Right atrium auricular region (tissue), 2 donors: ENCODE measurements at regions not wholly inside any gene's neighbourhood (a gene's known extent, or its start where the extent isn't known, plus 50 kb on each side); places are given as distances from the start of the nearest gene placed in this dataset.

Experiments
- DNase-seq: peaks from one replicate; pipeline ENCODE4 v3.0.0-alpha.2; 2019; ENCODE audit warnings: low spot score
- H3K27ac ChIP-seq, 2 donors: fragments of 200-600 bp; sonication (generic); 1 replicate in 1 of 2; 2 replicates in 1 of 2; pipeline ENCODE4 v1.5.1; 2016 to 2019
- H3K27me3 ChIP-seq, 2 donors: fragments of 200-600 bp; sonication (generic); one replicate each; pipeline versions ENCODE4 v1.5.1 to v1.6.0; 2017 to 2019
- H3K36me3 ChIP-seq: fragments of 200-600 bp; sonication (generic); one replicate; pipeline ENCODE4 v1.5.1; 2016
- H3K4me1 ChIP-seq, 2 donors: fragments of 200-600 bp; sonication (generic); one replicate each; pipeline versions ENCODE4 v1.5.1 to v1.6.0; 2017 to 2019
- H3K4me3 ChIP-seq, 2 donors: fragments of 200-600 bp; sonication (generic); 1 replicate in 1 of 2; 2 replicates in 1 of 2; pipeline ENCODE4 v1.5.1; 2017 to 2019; ENCODE audit warnings: mild to moderate bottlenecking in 1 of 2, moderate library complexity in 1 of 2
- H3K9me3 ChIP-seq, 2 donors: fragments of 200-600 bp; sonication (generic); one replicate each; pipeline ENCODE4 v1.5.1; 2019
- CTCF ChIP-seq, 2 donors: fragments of 200-600 bp; sonication (generic); IDR thresholded peaks; one replicate each; pipeline ENCODE4 v1.5.1; 2019; ENCODE audit warnings: antibody characterized with exemption in 2 of 2

- Histone ChIP-seq H3K36me3 (no peaks in the 10 kb centered on the region), H3K9me3 (peaks cover 0 to 12% of the 10 kb centered on the region in 2 donors), H3K27ac (no peak overlapping the region), H3K4me3 (no peak overlapping the region), H3K27me3 (no peaks in the 10 kb centered on the region), H3K4me1 (no peaks in the 10 kb centered on the region)
- DNase-seq, result no peak
- no peak for TF ChIP-seq CTCF (IDR thresholded peaks at IDR 0.05)
Observed at GRCh38 chr17:36876966-36877365, 60.3 kb upstream of the LHX1 start.

- no peak overlapping the region for H3K27ac ChIP-seq
- DNase-seq, result no peak
- peaks cover 0 to 12% of the 10 kb centered on the region in 2 donors for H3K9me3 ChIP-seq
- no peaks in the 10 kb centered on the region for H3K36me3 ChIP-seq
- H3K4me3 ChIP-seq, result no peak overlapping the region
- H3K4me1 ChIP-seq, result no peaks in the 10 kb centered on the region
- no peaks in the 10 kb centered on the region for H3K27me3 ChIP-seq
- TF ChIP-seq CTCF (IDR thresholded peaks at IDR 0.05), result no peak
Observed at GRCh38 chr17:36877771-36878170, 59.5 kb upstream of the LHX1 start.

- H3K27me3 ChIP-seq, result peaks cover 0 to under 1% of the 10 kb centered on the region in 2 donors
- H3K36me3 ChIP-seq, result no peaks in the 10 kb centered on the region
- TF ChIP-seq CTCF (IDR thresholded peaks at IDR 0.05), result no peak
- H3K9me3 ChIP-seq, result peaks cover 0 to 12% of the 10 kb centered on the region in 2 donors
- no peaks in the 10 kb centered on the region for H3K4me1 ChIP-seq
- no peak overlapping the region for H3K27ac ChIP-seq
- no peak overlapping the region for H3K4me3 ChIP-seq
- no peak for DNase-seq
Observed at GRCh38 chr17:36878216-36878615, 59.1 kb upstream of the LHX1 start.

- Histone ChIP-seq H3K27ac (no peak overlapping the region), H3K4me3 (no peak overlapping the region), H3K4me1 (no peaks in the 10 kb centered on the region), H3K9me3 (peaks cover 0 to 12% of the 10 kb centered on the region in 2 donors), H3K27me3 (peaks cover 0 to 5% of the 10 kb centered on the region in 2 donors), H3K36me3 (no peaks in the 10 kb centered on the region)
- no peak for TF ChIP-seq CTCF (IDR thresholded peaks at IDR 0.05)
- no peak for DNase-seq
Observed at GRCh38 chr17:36879027-36879426, 58.2 kb upstream of the LHX1 start.

GRCh38 chr17:36879624-36880131 is 57.6 kb upstream of the LHX1 start:
- DNase-seq, result no peak
- Histone ChIP-seq H3K4me3 (no peak overlapping the region), H3K9me3 (peaks cover 0 to 12% of the 10 kb centered on the region in 2 donors), H3K36me3 (no peaks in the 10 kb centered on the region), H3K27ac (no peak overlapping the region), H3K4me1 (no peaks in the 10 kb centered on the region), H3K27me3 (peaks cover 0 to 11% of the 10 kb centered on the region in 2 donors)
- TF ChIP-seq CTCF (IDR thresholded peaks at IDR 0.05), result no peak

- TF ChIP-seq CTCF (IDR thresholded peaks at IDR 0.05), result no peak
- DNase-seq, result no peak
- H3K36me3 ChIP-seq, result no peaks in the 10 kb centered on the region
- no peak overlapping the region for H3K4me3 ChIP-seq
- no peak overlapping the region for H3K27ac ChIP-seq
- peaks cover 0 to 12% of the 10 kb centered on the region in 2 donors for H3K9me3 ChIP-seq
- H3K27me3 ChIP-seq, result peaks cover 0 to 12% of the 10 kb centered on the region in 2 donors
- no peaks in the 10 kb centered on the region for H3K4me1 ChIP-seq
Observed at GRCh38 chr17:36880268-36880905, 56.9 kb upstream of the LHX1 start.
